ENCODE measurements at regions not wholly inside any gene's neighbourhood (a gene's known extent, or its start where the extent isn't known, plus 50 kb on each side); places are given as distances from the start of the nearest gene placed in this dataset.
A peak's percentile ranks its signal among the peaks of the same experiment; 100 is the strongest.
"Not testable (repeated sequence)": the region's sequence is repeated elsewhere in the genome, so short reads cannot be mapped to it uniquely, and the experiment has no call there.

- TF ChIP-seq CTCF (IDR thresholded peaks at IDR 0.05; ENCODE audit: unreplicated experiment in 3 of 3): no peak
- H3K27me3 Mint-ChIP-seq (ENCODE audit: low read depth): peaks cover 5% of the 10 kb centered on the region
Observed at GRCh38 chr1:90308421-90308820, 313.5 kb downstream of the ZNF326 start.

GRCh38 chr1:90305577-90305976 is 310.7 kb downstream of the ZNF326 start:
- Mint-ChIP-seq H3K9me3 (peaks cover 14% of the 10 kb centered on the region), H3K27ac (no peak overlapping the region), H3K4me1 (peaks cover 6% of the 10 kb centered on the region), H3K27me3 (ENCODE audit: low read depth) (no peaks in the 10 kb centered on the region), H3K36me3 (ENCODE audit: low read depth) (no peaks in the 10 kb centered on the region), H3K4me3 (no peak overlapping the region)
- no peak for TF ChIP-seq CTCF (IDR thresholded peaks at IDR 0.05; ENCODE audit: unreplicated experiment in 3 of 3)

More at GRCh38 chr1:90308421-90308820, 313.5 kb downstream of the ZNF326 start:
- H3K4me3 Mint-ChIP-seq: no peak overlapping the region
- H3K27ac Mint-ChIP-seq: no peak overlapping the region
- peaks cover 14% of the 10 kb centered on the region for H3K9me3 Mint-ChIP-seq
- no peaks in the 10 kb centered on the region for H3K36me3 Mint-ChIP-seq (ENCODE audit: low read depth)
- peaks cover 6% of the 10 kb centered on the region for H3K4me1 Mint-ChIP-seq

DNA sequence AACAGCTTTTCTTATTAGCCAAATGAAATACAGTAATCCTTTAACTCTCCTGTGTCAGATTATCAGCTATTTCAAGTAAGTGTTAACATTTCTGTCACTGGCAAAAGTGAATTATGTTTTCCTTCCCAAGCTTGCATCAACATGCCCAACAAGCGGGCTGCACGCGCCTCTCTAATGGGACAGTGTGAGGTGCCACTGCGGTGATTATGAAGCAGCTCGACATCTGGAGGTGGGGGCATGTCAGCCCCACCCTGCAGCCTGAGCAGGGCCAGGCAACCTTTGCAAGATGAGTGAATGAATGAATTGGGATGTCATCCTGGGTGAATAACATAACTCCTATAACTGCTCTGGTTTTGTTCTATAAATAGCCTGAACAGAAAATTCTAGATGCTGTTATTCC is 301.4 kb downstream of the ZNF326 start:
- TF ChIP-seq CTCF (IDR thresholded peaks at IDR 0.05; ENCODE audit: unreplicated experiment in 3 of 3): no peak
- Mint-ChIP-seq H3K4me1 (peaks cover 7% of the 10 kb centered on the region), H3K4me3 (no peak overlapping the region), H3K36me3 (ENCODE audit: low read depth) (no peaks in the 10 kb centered on the region), H3K9me3 (no peaks in the 10 kb centered on the region), H3K27ac (no peak overlapping the region), H3K27me3 (ENCODE audit: low read depth) (peaks cover 18% of the 10 kb centered on the region)

DNA sequence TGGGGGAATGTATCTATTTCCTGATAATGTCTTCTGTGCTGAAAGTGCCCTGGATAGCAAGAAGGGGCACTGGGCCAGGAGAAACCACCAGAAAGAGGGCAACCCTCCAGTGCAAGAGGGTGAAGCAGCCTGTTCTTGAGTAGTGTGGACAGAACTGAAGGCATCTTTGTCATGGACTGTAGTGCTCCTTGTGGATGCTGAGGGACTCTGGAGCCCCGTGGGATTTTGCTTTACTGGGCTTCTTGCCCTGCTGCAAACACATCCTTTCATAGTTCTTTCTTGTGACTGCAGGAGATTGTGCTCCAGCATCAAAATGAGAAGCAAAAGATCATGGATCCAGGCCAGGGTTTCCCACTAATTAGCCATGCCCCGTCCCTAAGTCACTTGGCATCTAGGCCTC is 300.6 kb downstream of the ZNF326 start:
- H3K36me3 Mint-ChIP-seq (ENCODE audit: low read depth): no peaks in the 10 kb centered on the region
- no peak for TF ChIP-seq CTCF (IDR thresholded peaks at IDR 0.05; ENCODE audit: unreplicated experiment in 3 of 3)
- no peak overlapping the region for H3K4me3 Mint-ChIP-seq
- H3K4me1 Mint-ChIP-seq: peaks cover 15% of the 10 kb centered on the region
- H3K27ac Mint-ChIP-seq: no peak overlapping the region
- peaks cover 18% of the 10 kb centered on the region for H3K27me3 Mint-ChIP-seq (ENCODE audit: low read depth)
- H3K9me3 Mint-ChIP-seq: no peaks in the 10 kb centered on the region

GRCh38 chr1:90291431-90292216 is 296.7 kb downstream of the ZNF326 start:
- Mint-ChIP-seq H3K4me3 (no peak overlapping the region), H3K27ac (peak overlapping the region; percentile 6 to 13 (median 7)), H3K4me1 (peaks cover 20% of the 10 kb centered on the region), H3K36me3 (ENCODE audit: low read depth) (no peaks in the 10 kb centered on the region), H3K27me3 (ENCODE audit: low read depth) (peaks cover 9% of the 10 kb centered on the region), H3K9me3 (no peaks in the 10 kb centered on the region)
- no peak for TF ChIP-seq CTCF (IDR thresholded peaks at IDR 0.05; ENCODE audit: unreplicated experiment in 3 of 3)

DNA sequence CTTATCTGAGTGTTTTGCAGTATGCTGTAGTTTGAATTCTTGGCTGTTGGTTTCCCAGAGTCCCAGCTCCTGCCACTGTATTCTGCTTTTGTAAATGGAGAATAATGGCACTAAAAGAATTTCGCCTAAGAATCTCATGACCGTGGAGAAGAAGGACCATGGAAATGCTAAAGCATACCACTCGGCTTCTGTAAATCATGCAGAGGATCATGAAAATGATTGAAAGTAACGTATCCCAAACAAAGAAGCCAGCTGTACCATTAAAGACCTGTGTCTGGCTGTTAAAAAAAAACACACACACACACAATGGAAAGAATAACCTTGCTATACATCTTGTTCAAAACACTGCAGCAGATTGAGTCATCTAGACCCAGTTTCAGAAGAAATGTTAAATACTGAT is 287.9 kb downstream of the ZNF326 start:
- TF ChIP-seq CTCF (IDR thresholded peaks at IDR 0.05; ENCODE audit: unreplicated experiment in 3 of 3): no peak
- peaks cover 19% of the 10 kb centered on the region for H3K4me1 Mint-ChIP-seq
- H3K27me3 Mint-ChIP-seq (ENCODE audit: low read depth): peaks cover 7% of the 10 kb centered on the region
- H3K27ac Mint-ChIP-seq: no peak overlapping the region
- no peaks in the 10 kb centered on the region for H3K9me3 Mint-ChIP-seq
- no peak overlapping the region for H3K4me3 Mint-ChIP-seq
- H3K36me3 Mint-ChIP-seq (ENCODE audit: low read depth): no peaks in the 10 kb centered on the region

GRCh38 chr1:90281886-90282285 is 287.0 kb downstream of the ZNF326 start:
- not testable (repeated sequence) for H3K27ac Mint-ChIP-seq; H3K36me3 Mint-ChIP-seq (ENCODE audit: low read depth); H3K4me3 Mint-ChIP-seq; H3K27me3 Mint-ChIP-seq (ENCODE audit: low read depth); H3K9me3 Mint-ChIP-seq
- H3K4me1 Mint-ChIP-seq: peaks cover 19% of the 10 kb centered on the region
